ENCODE measurements at regions not wholly inside any gene's neighbourhood (a gene's known extent, or its start where the extent isn't known, plus 50 kb on each side); places are given as distances from the start of the nearest gene placed in this dataset.
"Not testable (repeated sequence)": the region's sequence is repeated elsewhere in the genome, so short reads cannot be mapped to it uniquely, and the experiment has no call there.

GRCh38 chr20:48041078-48041780 is 255.9 kb upstream of the SULF2 start:
- Mint-ChIP-seq H3K36me3 (ENCODE audit: low read depth) (no peaks in the 10 kb centered on the region), H3K4me1 (ENCODE audit: low read depth) (no peaks in the 10 kb centered on the region), H3K27me3 (ENCODE audit: insufficient read depth) (no peaks in the 10 kb centered on the region), H3K4me3 (no peak overlapping the region), H3K9me3 (no peaks in the 10 kb centered on the region), H3K27ac (no peak overlapping the region)
- no peak for DNase-seq (ENCODE audit: low spot score)
- intact Hi-C loops (cut with micrococcal nuclease): no loop called here

GRCh38 chr20:48040491-48040890 is 255.2 kb upstream of the SULF2 start:
- Mint-ChIP-seq H3K36me3 (ENCODE audit: low read depth) (no peaks in the 10 kb centered on the region), H3K4me3 (no peak overlapping the region), H3K4me1 (ENCODE audit: low read depth) (no peaks in the 10 kb centered on the region), H3K27me3 (ENCODE audit: insufficient read depth) (no peaks in the 10 kb centered on the region), H3K9me3 (peaks cover 1% of the 10 kb centered on the region), H3K27ac (no peak overlapping the region)
- DNase-seq (ENCODE audit: low spot score): no peak
- intact Hi-C loops (cut with micrococcal nuclease): no loop called here

- Mint-ChIP-seq H3K4me1 (ENCODE audit: low read depth) (no peaks in the 10 kb centered on the region), H3K27ac (no peak overlapping the region), H3K4me3 (no peak overlapping the region), H3K9me3 (peaks cover 6% of the 10 kb centered on the region), H3K27me3 (ENCODE audit: insufficient read depth) (no peaks in the 10 kb centered on the region), H3K36me3 (ENCODE audit: low read depth) (no peaks in the 10 kb centered on the region)
- DNase-seq (ENCODE audit: low spot score): no peak
- intact Hi-C loops (cut with micrococcal nuclease): no loop called here
These were observed 254.8 kb upstream of the SULF2 start for GRCh38 chr20:48040051-48040450.

DNA sequence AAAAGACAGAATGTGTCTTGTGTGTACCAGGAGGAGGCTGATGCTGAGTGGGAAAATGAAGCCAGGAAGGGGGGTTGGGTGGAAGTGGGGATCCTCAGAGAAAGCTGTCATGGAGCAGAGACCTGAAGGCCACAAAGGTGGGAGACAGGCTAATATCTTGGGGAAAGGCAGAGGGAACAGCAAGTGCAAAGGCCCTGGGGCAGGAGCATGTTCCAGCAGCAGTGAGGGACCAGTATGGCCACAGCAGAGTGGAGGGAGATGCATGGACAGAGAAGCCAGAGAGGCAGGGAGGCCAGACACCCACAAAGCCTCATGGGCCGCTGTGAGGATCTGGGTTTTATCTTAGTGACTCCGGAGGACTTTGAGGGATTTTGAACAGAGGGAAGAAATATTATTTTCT is 254.2 kb upstream of the SULF2 start:
- intact Hi-C loops (cut with micrococcal nuclease): no loop called here
- H3K4me1 Mint-ChIP-seq (ENCODE audit: low read depth): no peaks in the 10 kb centered on the region
- H3K27me3 Mint-ChIP-seq (ENCODE audit: insufficient read depth): no peaks in the 10 kb centered on the region
- DNase-seq (ENCODE audit: low spot score): no peak
- H3K4me3 Mint-ChIP-seq: no peak overlapping the region
- no peak overlapping the region for H3K27ac Mint-ChIP-seq
- peaks cover 9% of the 10 kb centered on the region for H3K9me3 Mint-ChIP-seq
- no peaks in the 10 kb centered on the region for H3K36me3 Mint-ChIP-seq (ENCODE audit: low read depth)

GRCh38 chr20:48038713-48039112 is 253.4 kb upstream of the SULF2 start:
- no peaks in the 10 kb centered on the region for H3K27me3 Mint-ChIP-seq (ENCODE audit: insufficient read depth)
- H3K27ac Mint-ChIP-seq: no peak overlapping the region
- intact Hi-C loops (cut with micrococcal nuclease): no loop called here
- H3K9me3 Mint-ChIP-seq: peaks cover 9% of the 10 kb centered on the region
- H3K36me3 Mint-ChIP-seq (ENCODE audit: low read depth): no peaks in the 10 kb centered on the region
- no peak overlapping the region for H3K4me3 Mint-ChIP-seq
- DNase-seq (ENCODE audit: low spot score): no peak
- H3K4me1 Mint-ChIP-seq (ENCODE audit: low read depth): no peaks in the 10 kb centered on the region

DNA sequence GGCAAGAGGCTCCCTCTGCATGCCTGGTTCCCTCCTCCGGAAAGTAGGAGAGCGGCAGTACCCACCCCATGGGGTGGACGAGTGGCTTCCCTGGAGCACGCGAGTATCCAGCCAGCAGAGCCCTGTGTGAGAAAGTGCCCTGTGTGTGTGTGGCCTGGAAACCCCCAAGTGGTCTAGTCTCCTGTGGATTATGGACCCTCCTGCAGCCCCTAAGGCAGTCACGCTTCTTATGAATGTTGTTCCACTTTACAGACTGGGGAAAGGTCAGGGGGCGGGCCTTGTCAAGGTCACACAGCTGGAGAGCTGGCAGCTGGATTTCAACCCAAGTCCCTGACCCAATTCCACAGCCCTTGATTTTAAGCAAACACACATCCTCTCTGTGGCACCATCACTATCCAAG is 252.5 kb upstream of the SULF2 start:
- H3K4me1 Mint-ChIP-seq (ENCODE audit: low read depth); DNase-seq (ENCODE audit: low spot score); H3K36me3 Mint-ChIP-seq (ENCODE audit: low read depth); H3K27ac Mint-ChIP-seq; H3K27me3 Mint-ChIP-seq (ENCODE audit: insufficient read depth); H3K4me3 Mint-ChIP-seq; H3K9me3 Mint-ChIP-seq; intact Hi-C loops (cut with micrococcal nuclease): not testable (repeated sequence)

DNA sequence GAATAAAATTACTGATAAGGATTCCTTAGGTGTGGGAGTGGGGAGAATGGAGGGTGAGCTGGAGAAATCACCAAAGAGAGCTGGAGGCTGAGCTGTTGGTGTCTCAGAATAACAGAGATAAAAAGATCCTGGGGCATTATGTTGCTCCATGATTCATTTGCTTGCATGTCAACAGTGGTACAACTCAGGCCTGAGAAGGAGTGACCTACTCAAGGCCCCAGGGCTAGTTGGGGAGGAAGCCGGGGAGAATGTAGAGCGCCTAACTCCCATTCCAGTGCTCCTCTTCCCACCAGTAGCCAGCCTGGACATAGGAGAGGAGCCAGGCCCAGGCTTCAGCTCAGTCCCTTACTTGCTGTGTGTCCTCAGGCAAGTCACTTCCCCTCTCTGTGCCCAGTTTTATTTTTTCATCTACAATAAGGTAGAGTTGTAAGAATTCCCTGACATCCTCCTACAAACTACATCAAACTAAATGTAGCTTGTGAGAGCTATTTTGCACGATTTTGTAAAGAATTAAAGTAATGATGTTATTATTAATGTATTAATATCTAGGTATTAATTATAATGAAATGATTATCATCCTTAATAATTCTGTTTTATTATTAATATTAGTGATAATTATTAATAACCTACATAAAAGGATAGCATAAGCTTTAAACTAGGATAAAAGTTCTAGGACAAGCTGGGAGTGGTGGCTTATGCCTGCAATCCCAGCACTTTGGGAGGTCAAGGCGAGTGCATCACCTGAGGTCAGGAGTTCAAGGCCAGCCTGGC is 250.9 kb upstream of the SULF2 start:
- Mint-ChIP-seq H3K4me3 (no peak overlapping the region), H3K27ac (no peak overlapping the region), H3K4me1 (ENCODE audit: low read depth) (no peaks in the 10 kb centered on the region), H3K36me3 (ENCODE audit: low read depth) (no peaks in the 10 kb centered on the region), H3K9me3 (peaks cover 9% of the 10 kb centered on the region), H3K27me3 (ENCODE audit: insufficient read depth) (no peaks in the 10 kb centered on the region)
- no peak for DNase-seq (ENCODE audit: low spot score)
- intact Hi-C loops (cut with micrococcal nuclease): no loop called here

- no peak overlapping the region for H3K27ac Mint-ChIP-seq
- DNase-seq (ENCODE audit: low spot score): no peak
- no peaks in the 10 kb centered on the region for H3K4me1 Mint-ChIP-seq (ENCODE audit: low read depth)
- peaks cover 9% of the 10 kb centered on the region for H3K9me3 Mint-ChIP-seq
- no peaks in the 10 kb centered on the region for H3K36me3 Mint-ChIP-seq (ENCODE audit: low read depth)
- no peaks in the 10 kb centered on the region for H3K27me3 Mint-ChIP-seq (ENCODE audit: insufficient read depth)
- H3K4me3 Mint-ChIP-seq: no peak overlapping the region
- intact Hi-C loops (cut with micrococcal nuclease): no loop called here
These were observed 249.5 kb upstream of the SULF2 start for GRCh38 chr20:48034751-48035150.

DNA sequence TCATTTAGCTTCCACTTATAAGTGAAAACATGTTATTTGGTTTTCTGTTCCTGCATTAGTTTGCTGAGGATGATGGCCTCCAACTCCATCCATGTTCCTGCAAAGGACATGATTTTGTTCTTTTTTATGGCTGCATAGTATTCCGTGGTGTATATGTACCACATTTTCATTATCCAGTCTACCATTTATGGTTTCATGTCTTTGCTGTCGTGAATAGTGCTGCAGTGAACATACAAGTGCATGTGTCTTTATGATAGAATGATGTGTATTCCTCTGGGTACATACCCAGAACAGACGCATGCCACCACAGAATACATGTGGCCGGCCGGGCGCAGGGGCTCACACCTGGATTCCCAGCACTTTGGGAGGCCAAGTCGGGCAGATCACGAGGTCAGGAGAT is 247.7 kb upstream of the SULF2 start:
- H3K36me3 Mint-ChIP-seq (ENCODE audit: low read depth): not testable (repeated sequence)

GRCh38 chr20:48031122-48031521 is 245.8 kb upstream of the SULF2 start:
- Mint-ChIP-seq H3K4me1 (ENCODE audit: low read depth) (no peaks in the 10 kb centered on the region), H3K9me3 (peaks cover 9% of the 10 kb centered on the region)

More for the DNA sequence above, 247.7 kb upstream of the SULF2 start:
- H3K4me1 Mint-ChIP-seq (ENCODE audit: low read depth); H3K27me3 Mint-ChIP-seq (ENCODE audit: insufficient read depth); DNase-seq (ENCODE audit: low spot score); H3K9me3 Mint-ChIP-seq; H3K27ac Mint-ChIP-seq; intact Hi-C loops (cut with micrococcal nuclease); H3K4me3 Mint-ChIP-seq: not testable (repeated sequence)

GRCh38 chr20:48026981-48027592 is 241.8 kb upstream of the SULF2 start:
- Mint-ChIP-seq H3K27me3 (ENCODE audit: insufficient read depth) (no peaks in the 10 kb centered on the region), H3K27ac (no peak overlapping the region), H3K36me3 (ENCODE audit: low read depth) (no peaks in the 10 kb centered on the region), H3K9me3 (no peaks in the 10 kb centered on the region), H3K4me3 (no peak overlapping the region), H3K4me1 (ENCODE audit: low read depth) (no peaks in the 10 kb centered on the region)
- DNase-seq (ENCODE audit: low spot score): no peak
- intact Hi-C loops (cut with micrococcal nuclease): no loop called here

More at GRCh38 chr20:48031122-48031521, 245.8 kb upstream of the SULF2 start:
- H3K27ac Mint-ChIP-seq: no peak overlapping the region
- no peak for DNase-seq (ENCODE audit: low spot score)
- H3K36me3 Mint-ChIP-seq (ENCODE audit: low read depth): no peaks in the 10 kb centered on the region
- no peaks in the 10 kb centered on the region for H3K27me3 Mint-ChIP-seq (ENCODE audit: insufficient read depth)
- no peak overlapping the region for H3K4me3 Mint-ChIP-seq
- intact Hi-C loops (cut with micrococcal nuclease): no loop called here

DNA sequence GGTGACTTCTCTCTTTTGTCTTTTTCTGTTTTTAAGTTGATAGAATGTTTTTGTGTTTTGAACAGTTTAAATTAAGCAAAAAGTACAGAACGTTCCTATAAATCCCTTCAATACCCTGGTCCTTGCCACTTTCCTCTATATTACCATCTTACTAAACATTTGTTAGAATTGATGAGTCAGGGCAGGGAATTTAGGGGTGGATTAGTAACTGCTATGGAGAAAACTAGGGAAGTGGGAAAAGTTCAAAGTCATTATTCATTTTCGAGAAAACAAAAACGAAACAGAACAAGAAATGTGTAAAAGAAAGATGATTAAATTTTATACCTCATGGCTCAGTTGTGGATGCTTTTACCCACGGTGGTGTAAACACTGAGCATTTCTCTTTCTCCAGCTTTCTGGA is 240.4 kb upstream of the SULF2 start:
- no peak for DNase-seq (ENCODE audit: low spot score)
- Mint-ChIP-seq H3K27me3 (ENCODE audit: insufficient read depth) (no peaks in the 10 kb centered on the region), H3K27ac (no peak overlapping the region), H3K4me1 (ENCODE audit: low read depth) (no peaks in the 10 kb centered on the region), H3K4me3 (no peak overlapping the region), H3K36me3 (ENCODE audit: low read depth) (no peaks in the 10 kb centered on the region), H3K9me3 (no peaks in the 10 kb centered on the region)
- intact Hi-C loops (cut with micrococcal nuclease): no loop called here

GRCh38 chr20:48025051-48025515 is 239.8 kb upstream of the SULF2 start:
- Mint-ChIP-seq H3K36me3 (ENCODE audit: low read depth) (no peaks in the 10 kb centered on the region), H3K4me1 (ENCODE audit: low read depth) (no peaks in the 10 kb centered on the region), H3K9me3 (no peaks in the 10 kb centered on the region), H3K4me3 (no peak overlapping the region), H3K27me3 (ENCODE audit: insufficient read depth) (no peaks in the 10 kb centered on the region), H3K27ac (no peak overlapping the region)
- DNase-seq (ENCODE audit: low spot score): no peak
- intact Hi-C loops (cut with micrococcal nuclease): no loop called here
